ENCODE measurements at regions not wholly inside any gene's neighbourhood (a gene's known extent, or its start where the extent isn't known, plus 50 kb on each side); places are given as distances from the start of the nearest gene placed in this dataset.

DNA sequence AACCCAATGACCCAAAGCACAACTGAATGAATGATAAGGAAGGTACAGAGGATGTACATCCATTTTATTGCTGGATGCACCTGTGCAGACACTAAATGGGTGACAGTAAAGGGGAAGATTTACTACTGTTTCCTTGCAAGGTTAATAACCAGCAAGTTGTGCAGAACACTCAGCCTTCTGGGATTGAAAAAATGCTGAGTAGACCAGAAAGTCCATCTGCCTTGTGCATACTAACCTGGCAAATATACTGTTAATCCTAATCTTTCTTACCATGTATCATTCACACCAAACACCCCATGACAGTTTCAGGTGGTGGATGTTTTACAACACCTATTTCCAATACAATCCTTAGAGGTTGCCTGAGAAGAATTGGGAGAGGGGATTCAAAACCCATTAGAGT is 814.1 kb upstream of the NRXN1 start:
- no peak overlapping the region for H3K9ac ChIP-seq (ENCODE audit: low read length in 5 of 5)
- H3K27me3 ChIP-seq (ENCODE audit: control insufficient read depth in 5 of 5, insufficient read depth in 4 of 5, low read length in 5 of 5) = no peaks in the 10 kb centered on the region
- H3K9me3 ChIP-seq (ENCODE audit: control insufficient read depth in 5 of 5, low read length in 5 of 5) = peaks cover 0 to 4% (median 0%) of the 10 kb centered on the region in 5 donors
- no peak overlapping the region for H3K4me3 ChIP-seq (ENCODE audit: low read depth in 1 of 5, low read length in 5 of 5)
- no peaks in the 10 kb centered on the region for H3K36me3 ChIP-seq (ENCODE audit: control insufficient read depth in 5 of 5, insufficient read depth in 5 of 5, low read length in 5 of 5)
- no peak overlapping the region for H3K27ac ChIP-seq (ENCODE audit: low read depth, low read length)
- H3K4me1 ChIP-seq (ENCODE audit: control insufficient read depth in 5 of 5, insufficient read depth in 5 of 5, low read length in 5 of 5) = no peaks in the 10 kb centered on the region

DNA sequence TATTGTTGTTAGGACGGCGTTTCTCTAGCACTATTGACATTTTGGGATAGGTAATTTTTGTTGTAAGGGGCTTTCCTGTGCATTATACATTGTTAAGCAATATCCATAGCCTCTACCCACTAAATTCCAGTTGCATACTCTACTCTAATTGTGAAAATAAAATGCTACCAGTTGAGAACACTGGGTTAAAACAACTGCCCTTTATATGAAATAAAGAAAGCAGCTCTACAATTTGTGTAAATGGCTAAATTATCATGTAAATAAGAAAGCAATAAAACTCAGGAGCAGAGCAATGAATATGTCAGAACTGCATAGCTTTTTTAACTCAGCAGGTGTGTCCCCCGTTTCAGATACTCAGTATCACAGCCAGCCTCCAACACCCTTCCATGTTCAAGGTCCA is 812.7 kb upstream of the NRXN1 start:
- Histone ChIP-seq H3K36me3 (ENCODE audit: control insufficient read depth in 5 of 5, insufficient read depth in 5 of 5, low read length in 5 of 5) (no peaks in the 10 kb centered on the region), H3K27me3 (ENCODE audit: control insufficient read depth in 5 of 5, insufficient read depth in 4 of 5, low read length in 5 of 5) (no peaks in the 10 kb centered on the region), H3K27ac (ENCODE audit: low read depth, low read length) (no peak overlapping the region), H3K4me3 (ENCODE audit: low read depth in 1 of 5, low read length in 5 of 5) (no peak overlapping the region), H3K9ac (ENCODE audit: low read length in 5 of 5) (no peak overlapping the region), H3K9me3 (ENCODE audit: control insufficient read depth in 5 of 5, low read length in 5 of 5) (peaks cover 0 to 4% (median 0%) of the 10 kb centered on the region in 5 donors), H3K4me1 (ENCODE audit: control insufficient read depth in 5 of 5, insufficient read depth in 5 of 5, low read length in 5 of 5) (no peaks in the 10 kb centered on the region)

DNA sequence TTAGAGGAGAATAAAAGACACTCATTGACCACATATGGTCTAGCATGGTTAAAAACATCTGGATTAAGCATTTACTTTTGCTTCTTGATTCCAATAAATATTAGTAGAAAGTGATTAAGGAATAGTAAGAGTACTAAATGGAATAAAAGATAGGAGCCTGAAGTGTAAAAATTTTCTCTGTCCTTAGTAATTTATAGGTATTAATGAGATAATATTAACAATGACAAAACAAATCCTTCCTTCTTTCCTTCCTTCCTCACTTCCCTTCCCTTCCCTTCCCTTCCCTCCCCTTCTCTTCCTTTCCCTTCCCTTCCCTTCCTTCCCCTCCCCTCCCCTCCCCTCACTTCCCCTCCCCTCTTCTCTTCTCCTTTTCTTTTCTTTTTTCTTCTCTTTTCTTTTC is 797.5 kb upstream of the NRXN1 start:
- Histone ChIP-seq H3K9ac (ENCODE audit: low read length in 5 of 5) (no peak overlapping the region), H3K9me3 (ENCODE audit: control insufficient read depth in 5 of 5, low read length in 5 of 5) (no peaks in the 10 kb centered on the region), H3K4me3 (ENCODE audit: low read depth in 1 of 5, low read length in 5 of 5) (no peak overlapping the region), H3K27me3 (ENCODE audit: control insufficient read depth in 5 of 5, insufficient read depth in 4 of 5, low read length in 5 of 5) (no peaks in the 10 kb centered on the region), H3K27ac (ENCODE audit: low read depth, low read length) (no peak overlapping the region), H3K36me3 (ENCODE audit: control insufficient read depth in 5 of 5, insufficient read depth in 5 of 5, low read length in 5 of 5) (no peaks in the 10 kb centered on the region), H3K4me1 (ENCODE audit: control insufficient read depth in 5 of 5, insufficient read depth in 5 of 5, low read length in 5 of 5) (no peaks in the 10 kb centered on the region)

DNA sequence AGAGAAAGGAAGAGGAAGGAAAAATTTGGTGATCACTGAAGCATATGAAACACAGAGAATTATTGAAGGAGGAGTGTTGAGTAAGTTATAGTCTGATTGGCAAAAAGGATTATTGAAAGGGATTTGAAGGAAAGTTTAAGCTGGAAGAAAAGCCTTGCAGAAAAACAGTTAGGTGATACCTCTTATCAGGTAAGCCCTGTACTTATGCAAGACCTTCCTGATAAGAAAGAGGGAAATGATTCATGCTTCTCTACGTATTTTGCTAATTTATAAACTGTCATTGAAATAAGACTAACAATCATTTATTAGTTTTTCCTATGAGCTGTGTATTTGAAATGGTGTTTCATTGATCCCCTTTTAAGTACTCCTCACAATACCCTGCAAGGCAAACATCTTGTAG is 793.9 kb upstream of the NRXN1 start:
- no peaks in the 10 kb centered on the region for H3K36me3 ChIP-seq (ENCODE audit: control insufficient read depth in 5 of 5, insufficient read depth in 5 of 5, low read length in 5 of 5)
- no peaks in the 10 kb centered on the region for H3K4me1 ChIP-seq (ENCODE audit: control insufficient read depth in 5 of 5, insufficient read depth in 5 of 5, low read length in 5 of 5)
- no peaks in the 10 kb centered on the region for H3K27me3 ChIP-seq (ENCODE audit: control insufficient read depth in 5 of 5, insufficient read depth in 4 of 5, low read length in 5 of 5)
- H3K9me3 ChIP-seq (ENCODE audit: control insufficient read depth in 5 of 5, low read length in 5 of 5) = no peaks in the 10 kb centered on the region
- no peak overlapping the region for H3K27ac ChIP-seq (ENCODE audit: low read depth, low read length)
- H3K9ac ChIP-seq (ENCODE audit: low read length in 5 of 5) = no peak overlapping the region
- H3K4me3 ChIP-seq (ENCODE audit: low read depth in 1 of 5, low read length in 5 of 5) = no peak overlapping the region

DNA sequence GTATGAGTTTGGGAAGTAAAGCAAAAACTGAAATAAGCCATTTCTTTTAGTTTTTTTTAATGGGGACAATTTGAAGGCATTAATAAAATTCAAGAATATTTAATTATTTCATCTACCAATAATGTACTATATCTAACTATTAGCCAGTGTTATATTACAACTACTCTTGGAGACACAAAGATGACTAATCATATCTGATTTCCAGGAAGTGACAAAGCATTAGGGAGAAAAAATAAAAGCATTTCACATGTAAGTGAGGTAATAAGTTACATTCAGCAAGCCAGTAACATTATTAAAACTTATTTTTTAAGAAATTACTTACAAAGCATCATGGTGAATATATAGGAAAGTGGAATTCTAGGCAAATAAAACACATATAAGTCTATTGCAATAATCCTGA is 781.3 kb upstream of the NRXN1 start:
- no peak overlapping the region for H3K9ac ChIP-seq (ENCODE audit: low read length in 5 of 5)
- no peaks in the 10 kb centered on the region for H3K4me1 ChIP-seq (ENCODE audit: control insufficient read depth in 5 of 5, insufficient read depth in 5 of 5, low read length in 5 of 5)
- no peak overlapping the region for H3K4me3 ChIP-seq (ENCODE audit: low read depth in 1 of 5, low read length in 5 of 5)
- no peaks in the 10 kb centered on the region for H3K27me3 ChIP-seq (ENCODE audit: control insufficient read depth in 5 of 5, insufficient read depth in 4 of 5, low read length in 5 of 5)
- no peaks in the 10 kb centered on the region for H3K9me3 ChIP-seq (ENCODE audit: control insufficient read depth in 5 of 5, low read length in 5 of 5)
- no peaks in the 10 kb centered on the region for H3K36me3 ChIP-seq (ENCODE audit: control insufficient read depth in 5 of 5, insufficient read depth in 5 of 5, low read length in 5 of 5)
- H3K27ac ChIP-seq (ENCODE audit: low read depth, low read length) = no peak overlapping the region

DNA sequence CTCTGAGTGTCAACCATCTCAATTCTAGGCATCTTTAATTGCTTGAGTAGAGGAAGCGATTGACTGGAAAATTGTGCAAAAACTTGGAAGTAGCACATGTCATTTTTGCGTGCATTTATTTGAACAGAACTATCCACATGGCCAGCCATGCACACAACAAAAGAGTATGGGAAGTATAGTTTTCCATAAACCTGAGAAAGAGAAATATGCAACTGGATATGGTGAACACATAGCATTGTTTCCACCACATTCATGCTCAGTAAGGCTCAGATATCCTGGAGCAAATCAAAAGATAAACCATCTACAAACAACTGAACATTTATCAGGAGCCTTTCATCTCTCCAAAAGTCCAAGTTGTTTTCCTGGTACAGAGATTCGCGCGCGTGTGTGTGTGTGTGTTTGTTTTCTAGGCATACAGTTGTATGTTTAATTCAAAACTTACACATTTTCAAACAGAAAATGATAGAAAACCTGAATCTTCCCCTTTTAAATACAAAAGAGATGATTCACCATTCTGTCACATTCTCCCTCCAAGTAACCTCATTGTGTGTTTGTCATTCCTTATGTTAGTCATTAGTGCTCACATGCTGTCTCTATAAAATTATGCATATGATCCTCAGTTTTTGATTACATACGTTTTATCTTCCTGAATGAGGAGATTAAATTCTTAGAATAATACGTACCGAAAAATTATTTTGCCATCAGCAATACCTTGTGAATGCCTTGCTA is 780.4 kb upstream of the NRXN1 start:
- no peaks in the 10 kb centered on the region for H3K36me3 ChIP-seq (ENCODE audit: control insufficient read depth in 5 of 5, insufficient read depth in 5 of 5, low read length in 5 of 5)
- H3K27ac ChIP-seq (ENCODE audit: low read depth, low read length) = no peak overlapping the region
- H3K4me3 ChIP-seq (ENCODE audit: low read depth in 1 of 5, low read length in 5 of 5) = no peak overlapping the region
- no peaks in the 10 kb centered on the region for H3K27me3 ChIP-seq (ENCODE audit: control insufficient read depth in 5 of 5, insufficient read depth in 4 of 5, low read length in 5 of 5)
- no peaks in the 10 kb centered on the region for H3K4me1 ChIP-seq (ENCODE audit: control insufficient read depth in 5 of 5, insufficient read depth in 5 of 5, low read length in 5 of 5)
- H3K9ac ChIP-seq (ENCODE audit: low read length in 5 of 5) = no peak overlapping the region
- H3K9me3 ChIP-seq (ENCODE audit: control insufficient read depth in 5 of 5, low read length in 5 of 5) = no peaks in the 10 kb centered on the region

DNA sequence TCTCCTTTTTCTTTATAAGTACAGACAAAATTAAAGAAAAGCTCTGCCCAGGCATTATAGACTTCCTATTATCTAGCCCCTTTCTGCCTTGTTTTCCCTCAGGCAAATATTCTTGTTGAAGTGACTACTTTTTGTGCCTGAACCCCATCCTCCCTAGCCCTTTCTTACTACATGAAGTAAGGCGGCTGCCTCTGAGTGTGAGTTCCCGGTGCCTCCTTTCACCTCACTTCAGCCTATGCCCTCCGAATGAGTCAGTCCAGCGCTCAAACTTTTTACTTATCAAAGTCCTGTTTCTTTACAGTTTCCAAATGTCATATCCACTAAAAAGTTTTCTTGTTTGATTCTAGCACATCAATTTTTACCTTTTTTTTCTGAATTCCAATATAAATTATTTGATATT is 778.3 kb upstream of the NRXN1 start:
- Histone ChIP-seq H3K36me3 (ENCODE audit: control insufficient read depth in 5 of 5, insufficient read depth in 5 of 5, low read length in 5 of 5) (no peaks in the 10 kb centered on the region), H3K27ac (ENCODE audit: low read depth, low read length) (no peak overlapping the region), H3K4me1 (ENCODE audit: control insufficient read depth in 5 of 5, insufficient read depth in 5 of 5, low read length in 5 of 5) (no peaks in the 10 kb centered on the region), H3K9me3 (ENCODE audit: control insufficient read depth in 5 of 5, low read length in 5 of 5) (no peaks in the 10 kb centered on the region), H3K9ac (ENCODE audit: low read length in 5 of 5) (no peak overlapping the region), H3K27me3 (ENCODE audit: control insufficient read depth in 5 of 5, insufficient read depth in 4 of 5, low read length in 5 of 5) (no peaks in the 10 kb centered on the region), H3K4me3 (ENCODE audit: low read depth in 1 of 5, low read length in 5 of 5) (no peak overlapping the region)

DNA sequence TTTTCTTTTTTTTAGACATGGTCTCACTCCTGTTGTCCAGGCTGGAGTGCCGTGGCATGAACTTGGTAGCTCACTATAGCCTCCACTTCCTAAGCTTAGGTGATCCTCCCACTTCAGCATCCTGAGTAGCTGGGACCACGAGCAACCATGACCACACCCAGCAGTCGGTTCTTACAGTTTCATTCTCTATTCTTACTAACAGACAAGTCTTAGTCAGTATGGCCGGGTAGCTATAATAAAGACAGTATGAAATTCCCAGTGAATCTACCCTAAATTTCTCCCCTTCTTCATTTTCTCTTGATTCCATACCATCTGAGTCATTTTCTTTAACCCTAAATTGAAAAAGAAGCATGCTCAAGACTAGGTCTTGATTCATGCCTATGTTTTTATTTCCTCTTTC is 775.3 kb upstream of the NRXN1 start:
- Histone ChIP-seq H3K36me3 (ENCODE audit: control insufficient read depth in 5 of 5, insufficient read depth in 5 of 5, low read length in 5 of 5) (no peaks in the 10 kb centered on the region), H3K4me3 (ENCODE audit: low read depth in 1 of 5, low read length in 5 of 5) (no peak overlapping the region), H3K9me3 (ENCODE audit: control insufficient read depth in 5 of 5, low read length in 5 of 5) (no peaks in the 10 kb centered on the region), H3K4me1 (ENCODE audit: control insufficient read depth in 5 of 5, insufficient read depth in 5 of 5, low read length in 5 of 5) (no peaks in the 10 kb centered on the region), H3K9ac (ENCODE audit: low read length in 5 of 5) (no peak overlapping the region), H3K27ac (ENCODE audit: low read depth, low read length) (no peak overlapping the region), H3K27me3 (ENCODE audit: control insufficient read depth in 5 of 5, insufficient read depth in 4 of 5, low read length in 5 of 5) (no peaks in the 10 kb centered on the region)

DNA sequence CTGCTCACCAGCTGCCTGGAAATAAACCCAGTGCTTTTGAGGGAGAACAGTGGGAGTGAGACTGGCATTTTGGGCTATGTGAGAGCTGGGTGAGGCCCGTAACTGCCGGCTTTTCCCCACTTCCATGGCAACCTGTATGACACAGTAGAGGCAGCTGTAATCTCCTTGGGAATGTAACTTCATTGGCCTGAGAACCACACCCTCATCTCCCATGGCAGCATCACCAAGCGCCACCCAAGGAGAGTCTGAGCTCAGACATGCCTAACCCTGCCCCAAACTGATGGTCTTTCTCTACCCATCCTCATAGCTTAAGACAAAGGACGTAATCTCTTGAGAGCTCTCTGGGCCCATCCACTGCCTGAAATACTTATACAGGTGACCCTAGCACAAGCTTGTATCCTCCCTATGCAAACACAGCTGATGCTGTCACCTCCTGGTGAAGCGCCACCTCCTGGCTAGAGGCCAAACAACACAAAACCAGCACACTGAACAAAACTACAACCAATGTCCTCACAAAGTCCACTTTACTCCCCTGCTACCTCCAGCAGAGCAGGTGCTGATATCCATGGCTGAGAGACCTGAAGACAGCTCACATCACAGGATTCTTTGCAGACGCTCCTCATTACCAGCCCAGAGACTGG is 763.4 kb upstream of the NRXN1 start:
- Histone ChIP-seq H3K4me1 (ENCODE audit: control insufficient read depth in 5 of 5, insufficient read depth in 5 of 5, low read length in 5 of 5) (no peaks in the 10 kb centered on the region), H3K27me3 (ENCODE audit: control insufficient read depth in 5 of 5, insufficient read depth in 4 of 5, low read length in 5 of 5) (no peaks in the 10 kb centered on the region), H3K9me3 (ENCODE audit: control insufficient read depth in 5 of 5, low read length in 5 of 5) (peaks cover 0 to 7% (median 1%) of the 10 kb centered on the region in 5 donors), H3K27ac (ENCODE audit: low read depth, low read length) (no peak overlapping the region), H3K9ac (ENCODE audit: low read length in 5 of 5) (no peak overlapping the region), H3K36me3 (ENCODE audit: control insufficient read depth in 5 of 5, insufficient read depth in 5 of 5, low read length in 5 of 5) (no peaks in the 10 kb centered on the region), H3K4me3 (ENCODE audit: low read depth in 1 of 5, low read length in 5 of 5) (no peak overlapping the region)

DNA sequence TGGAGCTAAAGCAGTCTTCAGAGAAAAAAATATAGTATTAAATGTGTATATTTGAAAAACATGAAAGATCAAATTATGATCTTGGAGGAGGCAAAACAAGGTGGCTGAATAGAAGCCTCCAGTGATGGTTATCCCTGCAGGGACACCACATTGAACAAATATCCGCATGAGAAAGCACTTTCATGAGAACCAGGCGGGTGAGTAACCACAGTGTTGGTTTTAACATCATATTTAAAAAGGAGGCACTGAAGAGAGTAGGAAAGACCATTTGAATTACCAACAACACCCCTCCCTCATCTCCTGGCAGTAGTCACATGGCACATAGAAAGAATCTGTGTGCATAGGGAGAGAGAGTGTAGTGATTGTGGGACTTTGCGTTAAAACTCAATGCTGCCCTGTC is 759.6 kb upstream of the NRXN1 start:
- H3K4me1 ChIP-seq (ENCODE audit: control insufficient read depth in 5 of 5, insufficient read depth in 5 of 5, low read length in 5 of 5) = peaks cover 0 to 7% (median 0%) of the 10 kb centered on the region in 5 donors
- no peaks in the 10 kb centered on the region for H3K27me3 ChIP-seq (ENCODE audit: control insufficient read depth in 5 of 5, insufficient read depth in 4 of 5, low read length in 5 of 5)
- H3K36me3 ChIP-seq (ENCODE audit: control insufficient read depth in 5 of 5, insufficient read depth in 5 of 5, low read length in 5 of 5) = no peaks in the 10 kb centered on the region
- H3K9ac ChIP-seq (ENCODE audit: low read length in 5 of 5) = no peak overlapping the region
- no peak overlapping the region for H3K4me3 ChIP-seq (ENCODE audit: low read depth in 1 of 5, low read length in 5 of 5)
- H3K27ac ChIP-seq (ENCODE audit: low read depth, low read length) = no peak overlapping the region
- H3K9me3 ChIP-seq (ENCODE audit: control insufficient read depth in 5 of 5, low read length in 5 of 5) = no peaks in the 10 kb centered on the region

All from subcutaneous abdominal adipose tissue (tissue), 5 donors.